CD14-positive monocyte (primary cell): ENCODE measurements at regions not wholly inside any gene's neighbourhood (a gene's known extent, or its start where the extent isn't known, plus 50 kb on each side); places are given as distances from the start of the nearest gene placed in this dataset.

Experiments used
- DNase-seq, 3 donors: peaks; one replicate each; pipeline ENCODE4 v3.0.0-alpha.2; 2011 to 2022
- H2AFZ ChIP-seq: 2 replicates; pipeline ENCODE4 v1.6.0; 2012; ENCODE audit warnings: mild to moderate bottlenecking, low read depth, low read length, inconsistent platforms; ENCODE audit not compliant: insufficient read depth, poor library complexity, severe bottlenecking
- H3K27ac ChIP-seq, 2 donors: 1 replicate in 1 of 2; 2 replicates in 1 of 2; pipeline ENCODE4 v1.5.1; 2012 to 2013; ENCODE audit warnings: low read length in 2 of 2, control low read depth in 1 of 2, inconsistent platforms in 1 of 2, low read depth in 1 of 2, mild to moderate bottlenecking in 1 of 2
- H3K27me3 ChIP-seq, 2 donors: one replicate each; pipeline versions ENCODE4 v1.6.0 to v1.6.1; 2011 to 2013; ENCODE audit warnings: low read length in 2 of 2; ENCODE audit not compliant: control insufficient read depth in 2 of 2, insufficient read depth in 2 of 2
- H3K36me3 ChIP-seq, 2 donors: replicated peaks in 1 of 2; 1 replicate in 1 of 2; 2 replicates in 1 of 2; pipeline versions ENCODE4 v1.5.1 to v1.6.1; 2012 to 2013; ENCODE audit warnings: low read length in 2 of 2, control low read depth in 1 of 2, inconsistent platforms in 1 of 2, mild to moderate bottlenecking in 1 of 2; ENCODE audit not compliant: insufficient read depth in 2 of 2, control insufficient read depth in 1 of 2
- H3K4me1 ChIP-seq, 2 donors: 1 replicate in 1 of 2; 2 replicates in 1 of 2; pipeline versions ENCODE4 v1.5.1 to v1.6.1; 2012 to 2013; ENCODE audit warnings: low read length in 2 of 2, control low read depth in 1 of 2, inconsistent platforms in 1 of 2, mild to moderate bottlenecking in 1 of 2, moderate library complexity in 1 of 2; ENCODE audit not compliant: insufficient read depth in 2 of 2, control insufficient read depth in 1 of 2
- H3K4me2 ChIP-seq: replicated peaks from 2 replicates; pipeline ENCODE3; 2012; ENCODE audit warnings: low read length, moderate library complexity, mild to moderate bottlenecking; ENCODE audit not compliant: poor library complexity, severe bottlenecking; ENCODE audit errors: extremely low read depth
- H3K4me3 ChIP-seq, 3 experiments: fragments of 200-600 bp in 1 of 3; sonication (generic) in 1 of 3; replicated peaks in 1 of 3; 1 replicate in 2 of 3; 2 replicates in 1 of 3; pipeline ENCODE4 v1.5.1; 2011 to 2013; ENCODE audit warnings: low read length in 3 of 3, mild to moderate bottlenecking in 3 of 3, control low read depth in 2 of 3, low read depth in 2 of 3, inconsistent platforms in 1 of 3, moderate library complexity in 1 of 3
- H3K79me2 ChIP-seq: 2 replicates; pipeline ENCODE4 v1.6.0; 2012; ENCODE audit warnings: mild to moderate bottlenecking, control low read depth, inconsistent platforms, low read length, moderate library complexity; ENCODE audit not compliant: insufficient read depth
- H3K9ac ChIP-seq: 2 replicates; pipeline ENCODE4 v1.6.0; 2017; ENCODE audit warnings: low read length, mild to moderate bottlenecking; ENCODE audit not compliant: insufficient read depth, poor library complexity, severe bottlenecking
- H3K9me3 ChIP-seq, 2 donors: replicated peaks in 1 of 2; 1 replicate in 1 of 2; 2 replicates in 1 of 2; pipeline versions ENCODE4 v1.5.1 to v1.6.1; 2012 to 2013; ENCODE audit warnings: low read length in 2 of 2, control low read depth in 1 of 2; ENCODE audit not compliant: control insufficient read depth in 1 of 2, insufficient read depth in 1 of 2
- H4K20me1 ChIP-seq: 2 replicates; pipeline ENCODE4 v1.6.0; 2012; ENCODE audit warnings: mild to moderate bottlenecking, low read length, control low read depth, moderate library complexity; ENCODE audit not compliant: insufficient read depth
- H3K27ac Mint-ChIP-seq, 7 donors: one replicate each; pipeline ENCODE4 v1.8.0; 2020; ENCODE audit warnings: mild to moderate bottlenecking in 7 of 7, mixed read lengths in 7 of 7, moderate library complexity in 6 of 7, inconsistent platforms in 2 of 7
- H3K27me3 Mint-ChIP-seq, 3 donors: one replicate each; pipeline ENCODE4 v1.8.0; 2021 to 2022; ENCODE audit warnings: low read depth in 3 of 3, mild to moderate bottlenecking in 3 of 3, mixed read lengths in 3 of 3, moderate library complexity in 3 of 3, inconsistent platforms in 1 of 3
- H3K36me3 Mint-ChIP-seq, 2 donors: one replicate each; pipeline ENCODE4 v1.8.0; 2020; ENCODE audit warnings: mixed read lengths in 2 of 2, inconsistent platforms in 1 of 2, mild to moderate bottlenecking in 1 of 2
- H3K4me1 Mint-ChIP-seq: one replicate; pipeline ENCODE4 v1.8.0; 2020; ENCODE audit warnings: mild to moderate bottlenecking, mixed read lengths
- H3K4me3 Mint-ChIP-seq, 2 donors: one replicate each; pipeline ENCODE4 v1.8.0; 2020; ENCODE audit warnings: mild to moderate bottlenecking in 2 of 2, mixed read lengths in 2 of 2, moderate library complexity in 1 of 2
- H3K9me3 Mint-ChIP-seq, 7 donors: one replicate each; pipeline ENCODE4 v1.8.0; 2020 to 2022; ENCODE audit warnings: mixed read lengths in 7 of 7, mild to moderate bottlenecking in 6 of 7, moderate library complexity in 6 of 7, inconsistent platforms in 2 of 7
- CTCF ChIP-seq: fragments of 200-600 bp; IDR thresholded peaks from one replicate; pipeline ENCODE4 v1.8.0; 2022; ENCODE audit warnings: antibody characterized with exemption, mild to moderate bottlenecking
- WGBS: methylation state at CpG from one replicate; pipeline ENCODE4 v1.1.5; 2013; ENCODE audit warnings: missing lambda C conversion rate; ENCODE audit not compliant: insufficient coverage; 5-methylcytosine and 5-hydroxymethylcytosine counted together
- intact Hi-C, 2 donors: fragments of 100-400 bp; cut with micrococcal nuclease; formaldehyde crosslinking; loops; one replicate each; pipeline versions ENCODE4 v1.15.0 to v1.15.1; 2023

GRCh38 chr2:150621526-150622213, 134.2 kb upstream of the RND3 start:
- whole genome bisulfite sequencing = 100% methylated on average over 3 of the region's 4 CpGs

DNA sequence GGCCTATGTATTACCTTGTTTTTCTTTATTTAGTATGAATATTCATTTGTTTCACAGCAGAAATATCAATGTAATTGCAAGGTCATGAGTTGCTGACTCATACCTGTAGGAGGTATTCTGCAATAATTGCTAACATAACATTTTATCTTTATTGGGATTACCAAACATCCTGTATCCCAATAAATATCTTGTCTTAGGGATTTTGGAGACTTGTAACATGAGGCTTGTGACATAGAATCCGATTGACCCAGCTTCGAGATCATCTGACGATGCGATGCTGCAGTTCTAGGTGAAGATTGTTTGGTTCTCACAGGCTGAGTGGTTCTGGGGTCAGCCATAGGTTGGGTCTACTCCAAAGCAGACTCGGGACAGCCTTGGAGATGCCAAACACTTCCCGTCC, 133.4 kb upstream of the RND3 start:
- peaks cover 0 to 6% (median 0%) of the 10 kb centered on the region in 7 donors for H3K9me3 Mint-ChIP-seq

More at GRCh38 chr2:150621526-150622213, 134.2 kb upstream of the RND3 start:
- no peaks in the 10 kb centered on the region for H3K27me3 Mint-ChIP-seq
- DNase-seq = no peak
- no peak overlapping the region for H3K27ac Mint-ChIP-seq
- H2AFZ ChIP-seq = no peak overlapping the region
- peaks cover 0 to 6% (median 2%) of the 10 kb centered on the region in 7 donors for H3K9me3 Mint-ChIP-seq
- TF ChIP-seq CTCF = no peak
- H3K36me3 ChIP-seq = no peaks in the 10 kb centered on the region
- no peaks in the 10 kb centered on the region for H3K4me1 Mint-ChIP-seq
- H3K9me3 ChIP-seq = no peaks in the 10 kb centered on the region
- H3K27me3 ChIP-seq = no peaks in the 10 kb centered on the region
- H3K4me3 Mint-ChIP-seq = no peak overlapping the region
- no peaks in the 10 kb centered on the region for H3K4me1 ChIP-seq
- no peak overlapping the region for H3K4me2 ChIP-seq
- intact Hi-C loops = no loop called here
- H3K79me2 ChIP-seq = no peaks in the 10 kb centered on the region
- no peak overlapping the region for H3K9ac ChIP-seq
- H3K36me3 Mint-ChIP-seq = no peaks in the 10 kb centered on the region
- no peaks in the 10 kb centered on the region for H4K20me1 ChIP-seq
- H3K27ac ChIP-seq = no peak overlapping the region
- H3K4me3 ChIP-seq = no peak overlapping the region

More for the DNA sequence above, 133.4 kb upstream of the RND3 start:
- Histone ChIP-seq H3K27me3 (no peaks in the 10 kb centered on the region), H3K4me2 (no peak overlapping the region), H4K20me1 (no peaks in the 10 kb centered on the region), H3K9me3 (no peaks in the 10 kb centered on the region), H3K9ac (no peak overlapping the region), H2AFZ (no peak overlapping the region), H3K4me3 (no peak overlapping the region), H3K4me1 (no peaks in the 10 kb centered on the region), H3K79me2 (no peaks in the 10 kb centered on the region), H3K27ac (no peak overlapping the region), H3K36me3 (no peaks in the 10 kb centered on the region)
- no peak overlapping the region for H3K4me3 Mint-ChIP-seq
- DNase-seq = no peak
- no peak for TF ChIP-seq CTCF
- intact Hi-C loops = no loop called here
- no peaks in the 10 kb centered on the region for H3K36me3 Mint-ChIP-seq
- WGBS = 97% methylated on average over 4 of the region's 6 CpGs
- H3K4me1 Mint-ChIP-seq = no peaks in the 10 kb centered on the region
- H3K27ac Mint-ChIP-seq = no peak overlapping the region
- no peaks in the 10 kb centered on the region for H3K27me3 Mint-ChIP-seq
